ENCODE measurements at regions not wholly inside any gene's neighbourhood (a gene's known extent, or its start where the extent isn't known, plus 50 kb on each side); places are given as distances from the start of the nearest gene placed in this dataset.

- no peak overlapping the region for H3K4me3 ChIP-seq (ENCODE audit: low read depth in 2 of 2, low read length in 2 of 2)
- H3K27ac ChIP-seq (ENCODE audit: low read length): no peak overlapping the region
- BruUV-seq (replicated peaks): no TSS peak
- ATAC-seq (no peak), DNase-seq (ENCODE audit: low read depth, low spot score) (no peak)
- ChIA-PET POLR2A (no interaction called here), CTCF (no interaction called here)
- in situ Hi-C loops (cut with HindIII; ENCODE audit: low pct_unique_long_range_greater_than_20kb, low sequenced_read_pairs) (no loop called here), intact Hi-C loops (cut with micrococcal nuclease; ENCODE audit: unreplicated experiment) (no loop called here)
- H3K36me3 ChIP-seq (ENCODE audit: control insufficient read depth, insufficient read depth, low read length): no peaks in the 10 kb centered on the region
- H3K4me1 ChIP-seq (ENCODE audit: control insufficient read depth, insufficient read depth, low read length): no peaks in the 10 kb centered on the region
- H3K27me3 ChIP-seq (ENCODE audit: control insufficient read depth, insufficient read depth, low read length): no peaks in the 10 kb centered on the region
- H3K9me3 ChIP-seq (ENCODE audit: control insufficient read depth, insufficient read depth, low read depth, low read length): no peaks in the 10 kb centered on the region
- TF ChIP-seq, protein P1, sequence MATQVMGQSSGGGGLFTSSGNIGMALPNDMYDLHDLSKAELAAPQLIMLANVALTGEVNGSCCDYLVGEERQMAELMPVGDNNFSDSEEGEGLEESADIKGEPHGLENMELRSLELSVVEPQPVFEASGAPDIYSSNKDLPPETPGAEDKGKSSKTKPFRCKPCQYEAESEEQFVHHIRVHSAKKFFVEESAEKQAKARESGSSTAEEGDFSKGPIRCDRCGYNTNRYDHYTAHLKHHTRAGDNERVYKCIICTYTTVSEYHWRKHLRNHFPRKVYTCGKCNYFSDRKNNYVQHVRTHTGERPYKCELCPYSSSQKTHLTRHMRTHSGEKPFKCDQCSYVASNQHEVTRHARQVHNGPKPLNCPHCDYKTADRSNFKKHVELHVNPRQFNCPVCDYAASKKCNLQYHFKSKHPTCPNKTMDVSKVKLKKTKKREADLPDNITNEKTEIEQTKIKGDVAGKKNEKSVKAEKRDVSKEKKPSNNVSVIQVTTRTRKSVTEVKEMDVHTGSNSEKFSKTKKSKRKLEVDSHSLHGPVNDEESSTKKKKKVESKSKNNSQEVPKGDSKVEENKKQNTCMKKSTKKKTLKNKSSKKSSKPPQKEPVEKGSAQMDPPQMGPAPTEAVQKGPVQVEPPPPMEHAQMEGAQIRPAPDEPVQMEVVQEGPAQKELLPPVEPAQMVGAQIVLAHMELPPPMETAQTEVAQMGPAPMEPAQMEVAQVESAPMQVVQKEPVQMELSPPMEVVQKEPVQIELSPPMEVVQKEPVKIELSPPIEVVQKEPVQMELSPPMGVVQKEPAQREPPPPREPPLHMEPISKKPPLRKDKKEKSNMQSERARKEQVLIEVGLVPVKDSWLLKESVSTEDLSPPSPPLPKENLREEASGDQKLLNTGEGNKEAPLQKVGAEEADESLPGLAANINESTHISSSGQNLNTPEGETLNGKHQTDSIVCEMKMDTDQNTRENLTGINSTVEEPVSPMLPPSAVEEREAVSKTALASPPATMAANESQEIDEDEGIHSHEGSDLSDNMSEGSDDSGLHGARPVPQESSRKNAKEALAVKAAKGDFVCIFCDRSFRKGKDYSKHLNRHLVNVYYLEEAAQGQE (IDR thresholded peaks at IDR 0.05; ENCODE audit: insufficient read depth in 1 of 2, low read depth in 2 of 2, low read length in 1 of 2): no peak
- TF ChIP-seq CTCF (IDR thresholded peaks at IDR 0.05): no peak
- TF ChIP-seq POLR2AphosphoS5 (IDR thresholded peaks at IDR 0.05; ENCODE audit: low read depth, low read length): no peak
- no peak for TF ChIP-seq TCF7L2 (IDR thresholded peaks at IDR 0.05; ENCODE audit: low read depth, low read length)
- TF ChIP-seq SIN3A (IDR thresholded peaks at IDR 0.05; ENCODE audit: borderline replicate concordance, insufficient read depth, low read depth, low read length): no peak
Observed at GRCh38 chrX:122196343-122196742, 987.7 kb upstream of the GRIA3 start.

DNA sequence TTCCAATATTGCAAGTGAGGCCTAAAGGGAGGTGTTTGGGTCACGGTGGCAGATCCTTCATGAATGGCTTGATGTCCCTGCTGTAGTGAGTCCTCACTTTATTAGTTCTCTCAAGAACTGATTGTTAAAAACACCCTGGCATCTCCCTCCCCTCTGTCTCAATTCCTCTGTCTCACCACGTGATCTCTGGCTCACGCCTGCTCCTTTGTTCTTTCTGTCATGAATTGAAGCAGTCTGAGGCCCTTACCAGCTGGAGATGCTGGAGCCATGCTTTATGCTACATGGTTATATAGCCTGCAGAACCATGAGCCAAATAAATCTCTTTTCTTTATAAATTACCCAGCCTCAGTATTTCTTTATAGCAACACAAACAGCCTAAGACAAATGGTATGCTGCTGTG, 980.7 kb upstream of the GRIA3 start:
- intact Hi-C loops (cut with micrococcal nuclease; ENCODE audit: unreplicated experiment) (no loop called here), in situ Hi-C loops (cut with HindIII; ENCODE audit: low pct_unique_long_range_greater_than_20kb, low sequenced_read_pairs) (no loop called here)
- ChIA-PET POLR2A (no interaction called here), CTCF (no interaction called here)
- no TSS peak for BruUV-seq (replicated peaks)
- Histone ChIP-seq H3K36me3 (ENCODE audit: control insufficient read depth, insufficient read depth, low read length) (no peaks in the 10 kb centered on the region), H3K27ac (ENCODE audit: low read length) (no peak overlapping the region), H3K4me3 (ENCODE audit: low read depth in 2 of 2, low read length in 2 of 2) (no peak overlapping the region), H3K9me3 (ENCODE audit: control insufficient read depth, insufficient read depth, low read depth, low read length) (no peaks in the 10 kb centered on the region), H3K27me3 (ENCODE audit: control insufficient read depth, insufficient read depth, low read length) (no peaks in the 10 kb centered on the region), H3K4me1 (ENCODE audit: control insufficient read depth, insufficient read depth, low read length) (no peaks in the 10 kb centered on the region)
- ATAC-seq (no peak), DNase-seq (ENCODE audit: low read depth, low spot score) (no peak)
- TF ChIP-seq, protein P1 (IDR thresholded peaks at IDR 0.05; ENCODE audit: insufficient read depth in 1 of 2, low read depth in 2 of 2, low read length in 1 of 2): no peak
- no peak for TF ChIP-seq CTCF (IDR thresholded peaks at IDR 0.05)
- no peak for TF ChIP-seq SIN3A (IDR thresholded peaks at IDR 0.05; ENCODE audit: borderline replicate concordance, insufficient read depth, low read depth, low read length)
- TF ChIP-seq POLR2AphosphoS5 (IDR thresholded peaks at IDR 0.05; ENCODE audit: low read depth, low read length): no peak
- TF ChIP-seq TCF7L2 (IDR thresholded peaks at IDR 0.05; ENCODE audit: low read depth, low read length): no peak

Measured in Panc1 (cell line).